SK-N-SH (cell line): ENCODE measurements at regions not wholly inside any gene's neighbourhood (a gene's known extent, or its start where the extent isn't known, plus 50 kb on each side); places are given as distances from the start of the nearest gene placed in this dataset.

Experiments used
- CTCF ChIA-PET: fragments of 300-600, 350-600 bp; formaldehyde crosslinking; extraction: SDS; loops from one replicate; lab custom pipeline; 2021; lab: Yijun Ruan, JAX
- POLR2A ChIA-PET: fragments of 350-600 bp; sonication (Branson Sonifier 250); formaldehyde crosslinking; extraction: SDS; loops from one replicate; lab custom pipeline; 2020; ENCODE audit warnings: antibody characterized with exemption, inconsistent platforms; lab: Yijun Ruan, JAX
- DNase-seq: peaks from one replicate; pipeline ENCODE4 v3.0.0; 2012
- H2AFZ ChIP-seq: fragments of 200-600 bp; sonication (generic); 2 replicates; pipeline ENCODE4 v1.8.1; 2016; ENCODE audit warnings: antibody characterized with exemption, mild to moderate bottlenecking, low read depth
- H3F3A ChIP-seq: fragments of 200-600 bp; sonication (generic); replicated peaks from 2 replicates; pipeline ENCODE3; 2016; ENCODE audit warnings: antibody characterized with exemption, mild to moderate bottlenecking; ENCODE audit not compliant: insufficient read depth
- H3K27ac ChIP-seq, 2 experiments: fragments of 200-500 bp in 1 of 2; fragments of 200-600 bp in 1 of 2; sonication (Bioruptor generic) in 1 of 2; sonication (generic), shearing (Covaris generic) in 1 of 2; 2 replicates each; pipeline versions ENCODE4 v1.5.1 to v1.6.1; 2014 to 2016; ENCODE audit warnings: low read depth in 2 of 2, inconsistent platforms in 1 of 2, low read length in 1 of 2, mild to moderate bottlenecking in 1 of 2, mixed read lengths in 1 of 2
- H3K27me3 ChIP-seq: fragments of 200-600 bp; sonication (generic), shearing (Covaris generic); 2 replicates; pipeline ENCODE4 v1.6.1; 2016; ENCODE audit warnings: mixed run types; ENCODE audit not compliant: insufficient read depth
- H3K36me3 ChIP-seq, 2 experiments: fragments of 200-500 bp in 1 of 2; fragments of 200-600 bp in 1 of 2; sonication (Bioruptor generic) in 1 of 2; sonication (generic) in 1 of 2; replicated peaks in 1 of 2; 2 replicates each; pipeline versions ENCODE3 to v1.5.1; 2014 to 2016; ENCODE audit warnings: low read length in 1 of 2, mild to moderate bottlenecking in 1 of 2; ENCODE audit not compliant: insufficient read depth in 2 of 2, control insufficient read depth in 1 of 2
- H3K4me1 ChIP-seq, 2 experiments: fragments of 200-500 bp in 1 of 2; fragments of 200-600 bp in 1 of 2; sonication (Bioruptor generic) in 1 of 2; sonication (generic), shearing (Covaris generic) in 1 of 2; 2 replicates each; pipeline versions ENCODE4 v1.5.1 to v1.6.1; 2014 to 2016; ENCODE audit warnings: low read depth in 1 of 2, low read length in 1 of 2, mixed run types in 1 of 2; ENCODE audit not compliant: insufficient read depth in 2 of 2, control insufficient read depth in 1 of 2
- H3K4me2 ChIP-seq: fragments of 200-600 bp; sonication (generic), shearing (Covaris generic); 2 replicates; pipeline ENCODE4 v1.6.1; 2017; ENCODE audit warnings: mixed run types
- H3K4me3 ChIP-seq, 2 experiments: fragments of 200-500 bp in 1 of 2; fragments of 200-600 bp in 1 of 2; sonication (Bioruptor generic) in 1 of 2; sonication (generic), shearing (Covaris generic) in 1 of 2; 2 replicates each; pipeline versions ENCODE4 v1.5.1 to v1.8.1; 2014 to 2016; ENCODE audit warnings: low read depth in 2 of 2, inconsistent platforms in 1 of 2, low read length in 1 of 2, mild to moderate bottlenecking in 1 of 2, mixed read lengths in 1 of 2, moderate library complexity in 1 of 2
- H3K79me2 ChIP-seq: fragments of 200-600 bp; sonication (generic); 2 replicates; pipeline ENCODE4 v1.8.1; 2017; ENCODE audit warnings: mild to moderate bottlenecking; ENCODE audit not compliant: insufficient read depth
- H3K9ac ChIP-seq: fragments of 200-600 bp; sonication (generic); 2 replicates; pipeline ENCODE4 v1.6.1; 2017; ENCODE audit warnings: mixed run types
- H3K9me2 ChIP-seq: fragments of 200-600 bp; sonication (generic); 2 replicates; pipeline ENCODE4 v1.6.1; 2017; ENCODE audit warnings: mixed run types
- H3K9me3 ChIP-seq: fragments of 200-600 bp; sonication (generic); 2 replicates; pipeline ENCODE4 v1.6.1; 2017; ENCODE audit warnings: mixed run types, mild to moderate bottlenecking, moderate library complexity
- H4K20me1 ChIP-seq: fragments of 200-600 bp; sonication (generic); 2 replicates; pipeline ENCODE4 v1.6.1; 2017; ENCODE audit warnings: mild to moderate bottlenecking, mixed run types; ENCODE audit not compliant: insufficient read depth
- FOXJ3 ChIP-seq: sonication (generic); formaldehyde crosslinking; IDR thresholded peaks from 2 replicates; pipeline ENCODE4 v1.5.1; 2020; ENCODE audit warnings: mild to moderate bottlenecking, missing genetic modification reagents
- NFIC ChIP-seq: IDR thresholded peaks from 2 replicates; pipeline ENCODE4 v1.4.0; 2012; ENCODE audit warnings: borderline replicate concordance
- PBX3 ChIP-seq: IDR thresholded peaks from 2 replicates; pipeline ENCODE4; 2012
- RAD21 ChIP-seq: IDR thresholded peaks from 2 replicates; pipeline ENCODE4 v1.6.1; 2012; ENCODE audit warnings: mild to moderate bottlenecking, low read length
- REST ChIP-seq: IDR thresholded peaks from 2 replicates; pipeline ENCODE4 v1.6.1; 2012; ENCODE audit warnings: mild to moderate bottlenecking, low read depth, low read length, moderate library complexity
- RFX5 ChIP-seq: IDR thresholded peaks from 2 replicates; pipeline ENCODE4 v1.6.1; 2012; ENCODE audit warnings: mild to moderate bottlenecking, improper control_type of control experiment, low read length
- SIN3A ChIP-seq: IDR thresholded peaks from 2 replicates; pipeline ENCODE4 v1.6.1; 2012; ENCODE audit warnings: low read depth, mild to moderate bottlenecking, low read length, moderate library complexity, borderline replicate concordance
- TCF12 ChIP-seq: IDR thresholded peaks from 2 replicates; pipeline ENCODE4 v1.4.0; 2012
- YY1 ChIP-seq: IDR thresholded peaks from 2 replicates; pipeline ENCODE4 v1.4.0; 2012; ENCODE audit warnings: low read depth, mild to moderate bottlenecking
- WGBS: methylation state at CpG from one replicate; pipeline ENCODE4 v1.1.6; 2017; ENCODE audit warnings: low lambda C conversion rate; 5-methylcytosine and 5-hydroxymethylcytosine counted together
- TF ChIP-seq, protein P1 (sequence below): fragments of 150-350 bp; IDR thresholded peaks from 2 replicates; pipeline ENCODE4 v1.6.1; 2016; ENCODE audit warnings: mild to moderate bottlenecking, low read depth, low read length

DNA sequence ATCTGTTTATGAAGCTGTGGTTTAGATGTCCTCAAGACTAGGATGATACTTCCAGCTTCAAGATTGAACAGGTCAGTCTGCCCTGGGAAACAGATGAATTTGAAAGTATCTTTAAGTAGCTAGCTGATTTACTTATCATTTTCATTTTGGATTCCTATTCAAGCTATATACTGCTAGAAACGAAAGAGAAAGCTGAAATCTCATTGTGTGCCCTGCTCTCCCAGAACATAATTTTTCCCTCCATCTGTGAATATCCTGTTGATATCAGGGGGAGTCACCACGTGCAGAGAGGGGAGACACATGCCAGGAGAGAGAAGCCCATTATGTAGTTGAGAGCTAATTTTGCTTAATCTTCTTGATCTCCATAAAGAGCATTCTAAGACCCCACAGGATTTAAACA is 439.1 kb downstream of the NR2F1-AS1 start:
- H3K4me3 ChIP-seq: no peak overlapping the region
- DNase-seq: no peak
- no peaks in the 10 kb centered on the region for H4K20me1 ChIP-seq
- no peak overlapping the region for H2AFZ ChIP-seq
- H3F3A ChIP-seq: peaks cover 3% of the 10 kb centered on the region
- no peaks in the 10 kb centered on the region for H3K9me2 ChIP-seq
- 46% methylated on average over 2 of the region's 2 CpGs for WGBS
- H3K4me2 ChIP-seq: 0 out of 2 replicates have a peak overlapping the region, but pooled peaks have one; percentile 3
- no peaks in the 10 kb centered on the region for H3K27me3 ChIP-seq
- ChIA-PET POLR2A (no interaction called here), CTCF (interaction anchor here (1.1 kb wide), 1 partner anchor 14 kb away, joined by 3 read pairs; no protein-coding TSS in a partner anchor)
- H3K9me3 ChIP-seq: no peaks in the 10 kb centered on the region
- H3K9ac ChIP-seq: no peak overlapping the region
- no peaks in the 10 kb centered on the region for H3K79me2 ChIP-seq
- H3K36me3 ChIP-seq: no peaks in the 10 kb centered on the region
- H3K27ac ChIP-seq: no peak overlapping the region
- H3K4me1 ChIP-seq: no peaks in the 10 kb centered on the region
- TF ChIP-seq, protein P1, sequence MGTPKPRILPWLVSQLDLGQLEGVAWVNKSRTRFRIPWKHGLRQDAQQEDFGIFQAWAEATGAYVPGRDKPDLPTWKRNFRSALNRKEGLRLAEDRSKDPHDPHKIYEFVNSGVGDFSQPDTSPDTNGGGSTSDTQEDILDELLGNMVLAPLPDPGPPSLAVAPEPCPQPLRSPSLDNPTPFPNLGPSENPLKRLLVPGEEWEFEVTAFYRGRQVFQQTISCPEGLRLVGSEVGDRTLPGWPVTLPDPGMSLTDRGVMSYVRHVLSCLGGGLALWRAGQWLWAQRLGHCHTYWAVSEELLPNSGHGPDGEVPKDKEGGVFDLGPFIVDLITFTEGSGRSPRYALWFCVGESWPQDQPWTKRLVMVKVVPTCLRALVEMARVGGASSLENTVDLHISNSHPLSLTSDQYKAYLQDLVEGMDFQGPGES: no peak
- TF ChIP-seq REST: no peak
- no peak for TF ChIP-seq PBX3
- no peak for TF ChIP-seq RFX5
- no peak for TF ChIP-seq FOXJ3 (CRISPR knock-in tag)
- no peak for TF ChIP-seq TCF12
- no peak for TF ChIP-seq NFIC
- no peak for TF ChIP-seq SIN3A
- TF ChIP-seq YY1: no peak
- TF ChIP-seq RAD21: no peak
